SH-SY5Y (cell line): ENCODE measurements at regions not wholly inside any gene's neighbourhood (a gene's known extent, or its start where the extent isn't known, plus 50 kb on each side); places are given as distances from the start of the nearest gene placed in this dataset.

Experiments
- GATA2 ChIP-seq: IDR thresholded peaks from 2 replicates; pipeline ENCODE4 v1.6.1; 2011; ENCODE audit warnings: mild to moderate bottlenecking, low read depth, low read length
- GATA3 ChIP-seq: IDR thresholded peaks from 2 replicates; pipeline ENCODE4 v1.6.1; 2011; ENCODE audit warnings: low read depth, mild to moderate bottlenecking, low read length, moderate library complexity

GRCh38 chr1:212157252-212157651 lies 121.7 kb downstream of the DTL start:
- TF ChIP-seq GATA2 (no peak), GATA3 (no peak)
